H1 (cell line): ENCODE measurements at regions not wholly inside any gene's neighbourhood (a gene's known extent, or its start where the extent isn't known, plus 50 kb on each side); places are given as distances from the start of the nearest gene placed in this dataset.

ENCODE experiments used
- CTCF ChIP-seq, 3 experiments: IDR thresholded peaks; 1 replicate in 2 of 3; 2 replicates in 1 of 3; pipeline versions ENCODE4 v1.5.1 to v1.6.1; 2011; ENCODE audit warnings: low read length in 3 of 3, mild to moderate bottlenecking in 3 of 3, inconsistent platforms in 2 of 3, low read depth in 1 of 3, moderate library complexity in 1 of 3; ENCODE audit not compliant: insufficient read depth in 1 of 3; ENCODE audit errors: control extremely low read depth in 1 of 3
- GABPA ChIP-seq: IDR thresholded peaks from 2 replicates; pipeline ENCODE4 v1.6.1; 2011; ENCODE audit warnings: mild to moderate bottlenecking, low read length, moderate library complexity, borderline replicate concordance; ENCODE audit not compliant: insufficient read depth
- SP1 ChIP-seq: IDR thresholded peaks from 2 replicates; pipeline ENCODE4 v1.6.1; 2011; ENCODE audit warnings: low read depth, low read length

- TF ChIP-seq CTCF (IDR thresholded peaks at IDR 0.05; ENCODE audit: control extremely low read depth in 1 of 3, insufficient read depth in 1 of 3, low read depth in 1 of 3, low read length in 3 of 3) (no peak), SP1 (no peak), GABPA (no peak)
Observed at GRCh38 chr12:86911973-86912372, 655.8 kb upstream of the MGAT4C start.
